ENCODE measurements at regions not wholly inside any gene's neighbourhood (a gene's known extent, or its start where the extent isn't known, plus 50 kb on each side); places are given as distances from the start of the nearest gene placed in this dataset.

- TF ChIP-seq CTCF (IDR thresholded peaks at IDR 0.05): no peak
- TF ChIP-seq POLR2A (IDR thresholded peaks at IDR 0.05): no peak
- TF ChIP-seq EP300 (IDR thresholded peaks at IDR 0.05): no peak
Observed at GRCh38 chr12:84653482-84653881, 259.1 kb downstream of the SLC6A15 start.
